Femur (tissue), 1 donor: ENCODE measurements at regions not wholly inside any gene's neighbourhood (a gene's known extent, or its start where the extent isn't known, plus 50 kb on each side); places are given as distances from the start of the nearest gene placed in this dataset.
A peak's percentile ranks its signal among the peaks of the same experiment; 100 is the strongest.

ENCODE experiments used
- DNase-seq: peaks from one replicate; pipeline ENCODE4 v3.0.0-alpha.2; 2017

- no peak for DNase-seq
Observed at GRCh38 chr13:89255844-89256406, 1584.8 kb downstream of the SLITRK5 start.

DNA sequence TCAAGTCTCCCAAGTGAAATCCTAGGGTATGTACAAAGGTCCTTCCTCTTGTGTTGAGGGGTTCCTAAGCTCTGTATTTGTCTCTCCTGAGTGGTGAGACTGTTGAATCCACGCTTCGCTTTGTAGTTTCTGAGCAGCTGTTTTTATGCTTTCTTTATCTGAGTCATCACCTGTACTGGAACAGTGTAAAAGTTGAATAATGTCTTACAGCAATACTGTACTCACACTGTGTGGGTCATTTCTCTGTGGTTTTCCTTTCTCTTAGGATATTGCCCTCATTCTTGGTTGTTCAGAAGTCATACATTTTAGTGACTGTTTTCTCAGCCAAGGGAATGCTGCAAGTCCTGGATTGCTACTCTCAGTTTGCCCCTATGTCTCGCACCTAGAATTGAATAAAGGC is 1596.6 kb downstream of the SLITRK5 start:
- no peak for DNase-seq

DNA sequence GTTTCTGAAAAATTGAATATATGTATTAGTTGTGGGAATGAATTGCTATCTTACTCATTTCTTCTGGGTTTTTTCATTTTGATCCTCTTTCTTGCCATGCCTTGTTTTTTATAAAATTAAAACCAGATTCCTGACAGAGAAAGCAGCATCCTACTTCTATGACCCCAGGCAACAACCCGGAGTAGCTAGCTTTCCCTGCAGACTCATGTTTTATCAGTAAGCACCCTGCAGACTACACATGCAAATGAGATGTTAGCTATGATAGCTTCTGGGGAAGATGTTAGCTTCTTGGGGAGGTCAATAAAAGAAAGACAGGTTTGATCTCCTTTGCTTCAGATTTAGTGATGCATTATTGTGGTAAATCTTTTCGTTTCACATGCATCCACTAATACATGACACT is 1598.6 kb downstream of the SLITRK5 start:
- no peak for DNase-seq

- DNase-seq, result no peak
Observed at GRCh38 chr13:89270736-89271135, 1599.6 kb downstream of the SLITRK5 start.

DNA sequence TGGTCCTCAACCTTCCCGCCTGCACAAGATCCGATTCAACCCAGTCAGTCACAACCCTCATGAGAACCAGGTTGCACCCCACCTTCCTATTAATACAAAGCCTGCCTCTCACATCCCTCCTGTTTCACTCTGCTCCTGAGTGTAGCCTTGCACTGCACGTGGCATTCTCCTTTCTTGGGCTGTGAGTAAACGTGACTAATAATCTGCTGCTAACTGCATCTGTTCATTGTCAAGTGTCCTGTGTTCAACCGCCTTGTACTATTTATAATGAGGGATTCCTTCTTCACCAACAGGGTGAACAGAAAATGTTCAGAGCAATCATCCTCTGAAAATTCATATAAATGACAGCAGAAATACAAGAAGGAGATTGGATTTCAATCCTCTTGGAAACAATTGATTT is 1608.2 kb downstream of the SLITRK5 start:
- no peak for DNase-seq

GRCh38 chr13:89281331-89281730 is 1610.2 kb downstream of the SLITRK5 start:
- DNase-seq, result no peak

DNA sequence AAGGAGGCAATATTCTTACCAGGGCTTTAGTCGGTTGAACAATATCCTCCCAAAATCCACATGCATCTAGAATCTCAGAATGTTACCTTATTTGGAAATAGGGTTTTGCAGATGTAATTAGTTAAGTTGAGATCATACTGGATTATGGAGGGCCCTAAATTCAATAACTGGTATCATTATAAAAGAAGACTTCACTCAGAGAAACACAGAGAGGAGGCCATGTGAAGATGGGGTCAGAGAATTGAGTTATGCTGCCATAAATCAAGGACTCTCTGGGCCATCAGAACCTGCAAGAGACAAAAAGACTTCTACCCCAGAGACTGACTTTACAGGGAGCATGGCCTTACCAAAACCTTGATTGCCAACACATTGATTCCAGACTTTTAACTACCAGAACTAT is 1611.1 kb downstream of the SLITRK5 start:
- no peak for DNase-seq

DNA sequence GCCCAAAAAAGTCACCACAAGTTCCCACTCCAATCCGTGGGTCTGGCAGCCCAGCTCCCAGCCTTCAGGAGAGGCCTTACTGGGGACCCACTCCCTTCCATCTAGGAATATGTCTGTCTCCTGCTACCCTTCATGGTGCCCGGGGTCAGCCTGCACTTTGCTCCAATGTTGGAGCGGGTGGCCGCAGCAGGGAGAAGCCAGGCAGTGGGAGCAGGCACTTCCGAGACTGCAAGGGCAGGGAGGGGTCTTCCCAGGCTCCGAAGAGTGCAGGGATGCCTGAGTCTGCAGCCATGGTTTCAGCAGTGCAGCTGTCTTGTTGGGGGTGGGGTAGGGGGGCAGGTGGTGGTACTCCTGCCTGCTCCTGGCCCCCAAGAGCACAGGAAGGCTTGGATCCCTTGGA is 1616.2 kb downstream of the SLITRK5 start:
- no peak for DNase-seq

DNA sequence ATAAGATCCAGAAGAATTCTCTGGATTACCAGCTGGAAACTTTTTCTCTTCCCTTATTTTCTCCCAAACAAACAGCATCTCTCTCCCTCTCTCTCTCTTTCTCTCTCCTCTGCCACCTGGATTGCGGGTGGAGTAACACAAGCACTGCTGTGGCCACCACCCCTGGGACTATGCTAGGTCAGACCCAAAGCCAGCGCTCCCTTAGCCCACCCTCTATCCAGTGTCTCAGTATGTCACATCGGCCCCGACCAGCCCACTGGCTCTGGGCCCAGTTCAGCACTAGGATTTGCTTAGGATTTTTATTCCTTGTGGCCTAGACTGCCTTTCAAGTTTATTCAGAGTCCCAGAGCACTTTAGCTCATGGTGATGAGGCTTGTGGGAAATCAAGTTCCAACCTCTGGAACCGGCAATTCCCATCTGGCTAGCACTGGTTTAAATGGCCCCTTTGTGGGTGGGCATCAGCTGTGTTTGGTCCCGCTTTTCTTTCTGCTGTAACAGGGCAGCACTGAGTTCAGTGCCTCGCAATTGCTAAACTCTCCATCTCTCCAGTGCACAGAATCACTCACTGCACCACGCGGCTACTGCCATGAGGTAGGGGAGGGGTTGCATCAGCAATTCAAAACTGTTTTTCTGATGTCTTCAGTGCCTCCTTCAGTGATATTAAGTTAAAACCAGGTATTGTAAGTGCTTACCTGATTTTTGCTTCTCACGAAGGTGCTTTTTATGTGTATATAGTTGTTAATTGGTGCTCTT is 1623.1 kb downstream of the SLITRK5 start:
- no peak for DNase-seq

GRCh38 chr13:89307278-89307677 is 1636.1 kb downstream of the SLITRK5 start:
- no peak for DNase-seq

- no peak for DNase-seq
Observed at GRCh38 chr13:89310943-89311672, 1639.9 kb downstream of the SLITRK5 start.

- no peak for DNase-seq
Observed at GRCh38 chr13:89315287-89315686, 1644.1 kb downstream of the SLITRK5 start.

- DNase-seq, result no peak
Observed at GRCh38 chr13:89322466-89322865, 1651.3 kb downstream of the SLITRK5 start.

DNA sequence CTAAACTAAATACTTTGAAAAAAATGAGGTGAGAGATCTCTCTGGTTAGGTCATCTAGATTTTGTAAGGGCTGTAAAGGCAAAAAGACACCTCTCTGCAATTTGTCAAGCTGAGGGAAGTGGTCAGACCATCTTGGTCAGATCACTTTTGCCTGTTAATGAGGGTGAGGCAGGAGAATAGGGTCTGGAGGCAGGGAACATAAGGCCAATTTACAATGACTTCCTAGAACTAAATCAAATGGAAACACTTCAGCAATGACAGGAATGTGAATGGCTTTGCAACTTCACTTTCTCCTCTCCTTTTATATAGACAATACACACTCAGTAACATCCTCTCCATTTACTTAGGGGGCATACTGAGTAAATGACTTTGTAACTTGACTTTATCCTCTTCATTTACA is 1653.4 kb downstream of the SLITRK5 start:
- no peak for DNase-seq

GRCh38 chr13:89343165-89343564 is 1672.0 kb downstream of the SLITRK5 start:
- no peak for DNase-seq

- no peak for DNase-seq
Observed at GRCh38 chr13:89352384-89352783, 1681.2 kb downstream of the SLITRK5 start.

GRCh38 chr13:89361909-89362308 is 1690.7 kb downstream of the SLITRK5 start:
- DNase-seq, result no peak

GRCh38 chr13:89363144-89363543 is 1692.0 kb downstream of the SLITRK5 start:
- DNase-seq, result no peak

GRCh38 chr13:89372193-89372592 is 1701.0 kb downstream of the SLITRK5 start:
- no peak for DNase-seq

DNA sequence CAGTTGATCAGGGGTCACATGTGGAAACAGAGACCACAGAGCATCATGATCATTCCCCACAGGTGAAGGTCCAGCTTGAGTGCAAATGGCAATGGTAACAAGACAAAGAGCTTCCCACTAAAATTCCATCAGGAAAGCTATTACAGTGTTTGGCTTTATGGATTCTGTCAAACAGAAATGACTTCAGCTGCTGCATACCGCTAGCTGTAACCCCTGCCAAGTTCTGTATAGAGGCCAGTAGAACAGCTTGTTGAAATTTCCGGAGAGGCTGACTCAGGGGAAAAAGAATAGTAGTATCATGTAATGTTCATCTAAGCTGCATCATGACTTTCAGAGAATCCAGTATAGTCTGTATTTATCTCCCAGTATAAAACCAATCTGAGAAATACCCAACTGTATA is 1704.7 kb downstream of the SLITRK5 start:
- peak; percentile 71 for DNase-seq

GRCh38 chr13:89380101-89380500 is 1708.9 kb downstream of the SLITRK5 start:
- no peak for DNase-seq

DNA sequence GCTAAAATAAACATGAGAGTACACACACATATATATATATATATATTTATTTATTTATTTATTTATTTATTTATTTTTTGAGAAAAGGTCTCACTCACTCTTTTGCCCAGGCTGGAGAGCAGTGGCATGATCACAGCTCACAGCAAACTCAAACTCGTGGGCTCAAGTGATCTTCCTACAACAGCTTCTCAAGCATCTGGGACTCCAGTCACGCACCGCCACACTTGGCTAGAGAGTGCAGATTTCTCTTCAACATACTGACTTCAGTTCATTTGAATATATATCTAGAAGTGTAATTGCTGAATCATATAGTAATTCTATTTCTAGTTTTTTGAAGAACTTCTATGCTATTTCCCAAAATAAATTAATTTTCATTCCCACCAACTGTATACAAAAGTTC is 1711.8 kb downstream of the SLITRK5 start:
- no peak for DNase-seq

- DNase-seq, result no peak
Observed at GRCh38 chr13:89383891-89384290, 1712.7 kb downstream of the SLITRK5 start.

GRCh38 chr13:89393758-89394304 is 1722.7 kb downstream of the SLITRK5 start:
- no peak for DNase-seq
